Breast epithelium (tissue), 4 donors: ENCODE measurements at regions not wholly inside any gene's neighbourhood (a gene's known extent, or its start where the extent isn't known, plus 50 kb on each side); places are given as distances from the start of the nearest gene placed in this dataset.

Experiments used
- DNase-seq, 2 donors: peaks; one replicate each; pipeline ENCODE4 v3.0.0-alpha.2; 2019; ENCODE audit warnings: low spot score in 2 of 2
- H3K27ac ChIP-seq, 2 donors: fragments of 200-600 bp; sonication (generic) in 1 of 2; one replicate each; pipeline ENCODE4 v1.5.1; 2016 to 2019; ENCODE audit warnings: mild to moderate bottlenecking in 1 of 2
- H3K27me3 ChIP-seq, 2 donors: fragments of 200-600 bp; sonication (generic) in 1 of 2; one replicate each; pipeline versions ENCODE4 v1.5.1 to v1.6.0; 2017 to 2019; ENCODE audit warnings: control low read depth in 1 of 2, mild to moderate bottlenecking in 1 of 2
- H3K36me3 ChIP-seq: fragments of 200-600 bp; one replicate; pipeline ENCODE4 v1.5.1; 2019
- H3K4me1 ChIP-seq, 2 donors: fragments of 200-600 bp; sonication (generic); one replicate each; pipeline ENCODE4 v1.5.1; 2016 to 2019; ENCODE audit warnings: control low read depth in 1 of 2
- H3K4me3 ChIP-seq, 3 donors: fragments of 200-600 bp; sonication (generic); 1 replicate in 2 of 3; 2 replicates in 1 of 3; pipeline ENCODE4 v1.5.1; 2016 to 2019; ENCODE audit warnings: mild to moderate bottlenecking in 3 of 3, moderate library complexity in 2 of 3
- H3K9me3 ChIP-seq, 2 donors: fragments of 200-600 bp; sonication (generic) in 1 of 2; one replicate each; pipeline ENCODE4 v1.5.1; 2016 to 2019; ENCODE audit warnings: control low read depth in 1 of 2
- POLR2A ChIP-seq: fragments of 450-650 bp; IDR thresholded peaks from one replicate; pipeline ENCODE4 v1.6.1; 2016; ENCODE audit warnings: antibody characterized with exemption, mild to moderate bottlenecking, moderate library complexity
- POLR2AphosphoS5 ChIP-seq, 3 donors: sonication (generic); formaldehyde crosslinking; IDR thresholded peaks; one replicate each; pipeline ENCODE4 v1.6.1; 2017; ENCODE audit warnings: antibody characterized with exemption in 3 of 3
- intact Hi-C: fragments of 100-400 bp; cut with DNase I; formaldehyde crosslinking; loops from one replicate; pipeline ENCODE4 v1.15.1; 2023; ENCODE audit warnings: low total_unique reads
- TF ChIP-seq, protein P1 (sequence below), 3 donors: fragments of 450-650 bp; IDR thresholded peaks; one replicate each; pipeline ENCODE4 v1.5.1; 2016 to 2017; ENCODE audit warnings: antibody characterized with exemption in 3 of 3, mild to moderate bottlenecking in 3 of 3, moderate library complexity in 3 of 3

GRCh38 chr2:123163398-123163797 is 861.7 kb upstream of the CNTNAP5 start:
- intact Hi-C loops: no loop called here
- Histone ChIP-seq H3K4me3 (no peak overlapping the region), H3K36me3 (no peaks in the 10 kb centered on the region), H3K27ac (no peak overlapping the region), H3K9me3 (peaks cover 0 to 4% of the 10 kb centered on the region in 2 donors), H3K27me3 (no peaks in the 10 kb centered on the region), H3K4me1 (no peaks in the 10 kb centered on the region)
- TF ChIP-seq POLR2A (no peak), POLR2AphosphoS5 (IDR thresholded peaks at IDR 0.05) (no peak)
- TF ChIP-seq, protein P1, sequence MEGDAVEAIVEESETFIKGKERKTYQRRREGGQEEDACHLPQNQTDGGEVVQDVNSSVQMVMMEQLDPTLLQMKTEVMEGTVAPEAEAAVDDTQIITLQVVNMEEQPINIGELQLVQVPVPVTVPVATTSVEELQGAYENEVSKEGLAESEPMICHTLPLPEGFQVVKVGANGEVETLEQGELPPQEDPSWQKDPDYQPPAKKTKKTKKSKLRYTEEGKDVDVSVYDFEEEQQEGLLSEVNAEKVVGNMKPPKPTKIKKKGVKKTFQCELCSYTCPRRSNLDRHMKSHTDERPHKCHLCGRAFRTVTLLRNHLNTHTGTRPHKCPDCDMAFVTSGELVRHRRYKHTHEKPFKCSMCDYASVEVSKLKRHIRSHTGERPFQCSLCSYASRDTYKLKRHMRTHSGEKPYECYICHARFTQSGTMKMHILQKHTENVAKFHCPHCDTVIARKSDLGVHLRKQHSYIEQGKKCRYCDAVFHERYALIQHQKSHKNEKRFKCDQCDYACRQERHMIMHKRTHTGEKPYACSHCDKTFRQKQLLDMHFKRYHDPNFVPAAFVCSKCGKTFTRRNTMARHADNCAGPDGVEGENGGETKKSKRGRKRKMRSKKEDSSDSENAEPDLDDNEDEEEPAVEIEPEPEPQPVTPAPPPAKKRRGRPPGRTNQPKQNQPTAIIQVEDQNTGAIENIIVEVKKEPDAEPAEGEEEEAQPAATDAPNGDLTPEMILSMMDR (IDR thresholded peaks at IDR 0.05): no peak
- no peak for DNase-seq

- Histone ChIP-seq H3K27me3 (no peaks in the 10 kb centered on the region), H3K9me3 (peaks cover 0 to 6% of the 10 kb centered on the region in 2 donors), H3K27ac (no peak overlapping the region), H3K4me1 (no peaks in the 10 kb centered on the region), H3K4me3 (no peak overlapping the region), H3K36me3 (no peaks in the 10 kb centered on the region)
- intact Hi-C loops: no loop called here
- no peak for DNase-seq
- TF ChIP-seq, protein P1 (IDR thresholded peaks at IDR 0.05): no peak
- TF ChIP-seq POLR2AphosphoS5 (IDR thresholded peaks at IDR 0.05): no peak
- TF ChIP-seq POLR2A: no peak
Measured at GRCh38 chr2:123164216-123164615, 860.9 kb upstream of the CNTNAP5 start.

DNA sequence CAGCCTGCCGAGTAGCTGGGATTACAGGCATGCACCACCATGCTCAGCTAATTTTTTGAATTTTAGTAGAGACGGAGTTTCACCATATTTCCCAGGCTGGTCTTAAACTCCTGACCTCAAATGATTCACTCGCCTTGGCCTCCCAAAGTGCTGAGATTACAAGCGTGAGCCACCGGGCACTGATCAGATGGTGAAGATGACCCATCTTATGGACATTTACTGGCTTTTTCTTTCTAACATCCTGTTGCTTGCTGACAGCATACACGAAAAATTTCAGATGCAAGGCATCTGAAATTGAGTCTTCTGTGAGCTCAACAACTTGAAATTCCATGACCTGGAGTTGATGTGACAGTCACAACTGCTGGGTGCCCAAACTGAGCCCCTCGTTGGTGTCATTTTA is 859.5 kb upstream of the CNTNAP5 start:
- Histone ChIP-seq H3K36me3 (no peaks in the 10 kb centered on the region), H3K27ac (no peak overlapping the region), H3K4me1 (no peaks in the 10 kb centered on the region), H3K27me3 (no peaks in the 10 kb centered on the region), H3K4me3 (no peak overlapping the region), H3K9me3 (peaks cover 0 to 6% of the 10 kb centered on the region in 2 donors)
- intact Hi-C loops: no loop called here
- DNase-seq: no peak
- no peak for TF ChIP-seq POLR2A
- TF ChIP-seq, protein P1 (IDR thresholded peaks at IDR 0.05): no peak

GRCh38 chr2:123179526-123179925 is 845.6 kb upstream of the CNTNAP5 start:
- H3K9me3 ChIP-seq: peaks cover 0 to 24% of the 10 kb centered on the region in 2 donors
- no peak for DNase-seq
- H3K27ac ChIP-seq: no peak overlapping the region
- no peak overlapping the region for H3K4me3 ChIP-seq
- TF ChIP-seq, protein P1 (IDR thresholded peaks at IDR 0.05): no peak
- TF ChIP-seq POLR2A: no peak
- no peak for TF ChIP-seq POLR2AphosphoS5 (IDR thresholded peaks at IDR 0.05)
- no peaks in the 10 kb centered on the region for H3K36me3 ChIP-seq
- H3K27me3 ChIP-seq: no peaks in the 10 kb centered on the region
- intact Hi-C loops: no loop called here
- no peaks in the 10 kb centered on the region for H3K4me1 ChIP-seq

DNA sequence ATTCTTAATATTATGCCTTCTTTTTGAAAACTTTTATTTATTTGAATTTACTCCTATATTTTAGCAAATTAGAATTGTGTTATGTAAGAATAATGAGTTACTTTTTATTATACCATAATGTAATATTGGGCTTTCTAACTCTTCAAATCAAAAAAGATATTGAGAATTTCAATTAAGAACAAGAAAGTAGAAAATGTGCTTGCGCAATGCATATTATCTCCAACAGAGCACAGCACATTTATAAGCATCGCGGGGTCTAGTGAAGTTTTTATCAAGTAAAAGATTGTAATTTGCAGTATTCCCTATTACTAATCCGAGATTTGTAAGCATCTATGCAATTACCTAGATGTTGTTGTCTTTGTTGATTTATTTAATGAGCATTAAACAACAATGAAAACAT is 829.1 kb upstream of the CNTNAP5 start:
- intact Hi-C loops: no loop called here
- Histone ChIP-seq H3K36me3 (no peaks in the 10 kb centered on the region), H3K4me3 (no peak overlapping the region), H3K27ac (no peak overlapping the region), H3K9me3 (no peaks in the 10 kb centered on the region), H3K4me1 (no peaks in the 10 kb centered on the region), H3K27me3 (no peaks in the 10 kb centered on the region)
- DNase-seq: no peak
- TF ChIP-seq POLR2AphosphoS5 (IDR thresholded peaks at IDR 0.05): no peak
- TF ChIP-seq, protein P1 (IDR thresholded peaks at IDR 0.05): no peak
- TF ChIP-seq POLR2A: no peak
